ENCODE measurements at regions not wholly inside any gene's neighbourhood (a gene's known extent, or its start where the extent isn't known, plus 50 kb on each side); places are given as distances from the start of the nearest gene placed in this dataset.

DNA sequence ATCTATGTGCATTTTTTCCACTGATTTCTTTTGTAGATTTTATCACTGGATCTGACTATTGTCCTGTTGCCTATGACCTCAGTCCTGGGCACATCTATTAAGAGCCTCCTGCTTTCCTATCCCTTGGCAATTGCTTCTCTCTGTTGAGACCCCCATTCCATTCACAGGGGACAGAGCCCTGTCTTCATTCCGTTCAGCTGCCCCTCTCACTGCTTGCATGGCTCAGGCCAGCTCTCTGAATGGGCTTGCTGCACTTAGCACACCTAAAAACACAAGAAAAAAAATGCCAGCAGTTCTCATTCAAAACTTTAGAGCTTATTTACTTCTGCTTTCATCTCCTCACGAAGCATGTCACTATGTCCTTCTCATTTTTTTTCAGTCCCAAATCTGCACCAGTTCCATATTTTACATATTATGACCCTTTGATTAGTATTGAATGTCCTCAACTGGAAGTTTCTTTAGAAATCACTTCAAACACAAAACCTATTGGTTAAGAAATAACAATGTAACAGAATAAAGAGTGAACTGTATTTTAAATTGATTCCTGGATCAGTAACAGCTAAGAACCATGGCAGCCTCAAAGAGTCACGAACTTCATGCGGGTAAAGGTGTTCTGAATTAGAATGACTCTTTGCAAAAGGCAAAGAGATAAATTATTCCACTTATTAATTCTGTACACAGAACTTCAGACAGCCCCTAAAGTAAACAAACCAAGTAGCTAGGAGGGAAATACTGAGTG is 616.5 kb downstream of the C6orf118 start:
- H3K27ac ChIP-seq (ENCODE audit: low read length), result no peak overlapping the region
- H3K9me3 ChIP-seq (ENCODE audit: control insufficient read depth, low read depth, low read length), result no peaks in the 10 kb centered on the region
- no peaks in the 10 kb centered on the region for H3K27me3 ChIP-seq (ENCODE audit: control insufficient read depth, insufficient read depth, low read length)
- no peak for DNase-seq
- no peaks in the 10 kb centered on the region for H3K4me1 ChIP-seq (ENCODE audit: control insufficient read depth, insufficient read depth, low read length)
- H3K36me3 ChIP-seq (ENCODE audit: control insufficient read depth, insufficient read depth, low read length), result no peaks in the 10 kb centered on the region
- H3K4me3 ChIP-seq (ENCODE audit: low read length), result no peak overlapping the region
- 67% methylated on average over 1 of the region's 4 CpGs for WGBS (ENCODE audit: insufficient coverage, low lambda C conversion rate)

GRCh38 chr6:164690702-164691500 is 618.5 kb downstream of the C6orf118 start:
- H3K4me1 ChIP-seq (ENCODE audit: control insufficient read depth, insufficient read depth, low read length), result no peaks in the 10 kb centered on the region
- H3K4me3 ChIP-seq (ENCODE audit: low read length), result no peak overlapping the region
- WGBS (ENCODE audit: insufficient coverage, low lambda C conversion rate), result no CpG with 5 or more reads among the region's 6 CpGs
- H3K9me3 ChIP-seq (ENCODE audit: control insufficient read depth, low read depth, low read length), result no peaks in the 10 kb centered on the region
- no peak overlapping the region for H3K27ac ChIP-seq (ENCODE audit: low read length)
- H3K36me3 ChIP-seq (ENCODE audit: control insufficient read depth, insufficient read depth, low read length), result no peaks in the 10 kb centered on the region
- DNase-seq, result no peak
- H3K27me3 ChIP-seq (ENCODE audit: control insufficient read depth, insufficient read depth, low read length), result no peaks in the 10 kb centered on the region

DNA sequence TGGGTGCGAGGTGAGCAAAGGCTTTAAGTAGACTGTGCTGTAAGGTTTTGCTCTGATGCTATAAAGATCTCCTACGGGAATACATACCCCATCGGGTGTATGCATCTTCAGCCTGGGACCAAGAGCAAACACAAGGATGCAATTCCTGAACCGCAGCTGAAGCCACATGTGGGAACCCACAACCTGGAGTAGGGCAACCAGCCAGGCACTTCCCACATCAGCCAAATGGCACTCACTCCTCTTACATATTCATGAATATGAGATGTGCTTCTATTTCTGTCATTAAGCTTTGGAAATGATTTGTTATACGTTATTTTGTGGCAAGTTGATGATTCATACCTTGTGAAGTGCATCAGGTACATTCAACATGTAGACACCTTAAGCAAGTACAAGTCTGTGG is 619.2 kb downstream of the C6orf118 start:
- no peaks in the 10 kb centered on the region for H3K36me3 ChIP-seq (ENCODE audit: control insufficient read depth, insufficient read depth, low read length)
- 71% methylated on average over 1 of the region's 5 CpGs for WGBS (ENCODE audit: insufficient coverage, low lambda C conversion rate)
- no peaks in the 10 kb centered on the region for H3K27me3 ChIP-seq (ENCODE audit: control insufficient read depth, insufficient read depth, low read length)
- H3K4me1 ChIP-seq (ENCODE audit: control insufficient read depth, insufficient read depth, low read length), result no peaks in the 10 kb centered on the region
- no peak overlapping the region for H3K4me3 ChIP-seq (ENCODE audit: low read length)
- no peak overlapping the region for H3K27ac ChIP-seq (ENCODE audit: low read length)
- no peak for DNase-seq
- no peaks in the 10 kb centered on the region for H3K9me3 ChIP-seq (ENCODE audit: control insufficient read depth, low read depth, low read length)

DNA sequence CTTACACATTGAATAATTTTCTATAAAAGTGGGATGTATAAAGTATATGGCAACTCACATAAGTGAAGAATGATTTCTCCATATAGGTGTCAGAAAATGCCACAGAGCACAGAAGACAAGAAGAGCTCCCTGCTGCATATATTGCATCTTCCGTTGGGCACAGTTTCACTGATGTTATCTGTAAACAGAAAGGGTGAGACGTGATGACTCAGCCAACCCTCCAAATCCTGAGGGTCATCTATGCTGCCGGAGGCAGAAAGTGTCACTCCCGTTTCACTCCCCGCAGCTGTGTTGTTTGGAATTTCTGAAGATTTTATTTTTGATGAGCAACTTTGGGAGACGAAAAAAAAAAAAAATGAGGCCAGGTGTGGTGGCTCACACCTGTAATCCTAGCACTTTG is 644.1 kb downstream of the C6orf118 start:
- no peak overlapping the region for H3K27ac ChIP-seq (ENCODE audit: low read length)
- 95% methylated on average over 4 of the region's 6 CpGs for WGBS (ENCODE audit: insufficient coverage, low lambda C conversion rate)
- no peaks in the 10 kb centered on the region for H3K36me3 ChIP-seq (ENCODE audit: control insufficient read depth, insufficient read depth, low read length)
- H3K4me3 ChIP-seq (ENCODE audit: low read length), result no peak overlapping the region
- H3K27me3 ChIP-seq (ENCODE audit: control insufficient read depth, insufficient read depth, low read length), result no peaks in the 10 kb centered on the region
- no peak for DNase-seq
- no peaks in the 10 kb centered on the region for H3K4me1 ChIP-seq (ENCODE audit: control insufficient read depth, insufficient read depth, low read length)
- no peaks in the 10 kb centered on the region for H3K9me3 ChIP-seq (ENCODE audit: control insufficient read depth, low read depth, low read length)

- WGBS (ENCODE audit: insufficient coverage, low lambda C conversion rate), result no CpG with 5 or more reads among the region's 5 CpGs
- Histone ChIP-seq H3K27me3 (ENCODE audit: control insufficient read depth, insufficient read depth, low read length) (no peaks in the 10 kb centered on the region), H3K4me3 (ENCODE audit: low read length) (no peak overlapping the region), H3K36me3 (ENCODE audit: control insufficient read depth, insufficient read depth, low read length) (no peaks in the 10 kb centered on the region), H3K4me1 (ENCODE audit: control insufficient read depth, insufficient read depth, low read length) (no peaks in the 10 kb centered on the region), H3K27ac (ENCODE audit: low read length) (no peak overlapping the region), H3K9me3 (ENCODE audit: control insufficient read depth, low read depth, low read length) (no peaks in the 10 kb centered on the region)
- DNase-seq, result no peak
Observed at GRCh38 chr6:164663634-164664033, 645.8 kb downstream of the C6orf118 start.

GRCh38 chr6:164661716-164662115 is 647.7 kb downstream of the C6orf118 start:
- WGBS (ENCODE audit: insufficient coverage, low lambda C conversion rate), result no CpG with 5 or more reads among the region's 3 CpGs
- no peaks in the 10 kb centered on the region for H3K27me3 ChIP-seq (ENCODE audit: control insufficient read depth, insufficient read depth, low read length)
- no peaks in the 10 kb centered on the region for H3K4me1 ChIP-seq (ENCODE audit: control insufficient read depth, insufficient read depth, low read length)
- no peak for DNase-seq
- no peaks in the 10 kb centered on the region for H3K9me3 ChIP-seq (ENCODE audit: control insufficient read depth, low read depth, low read length)
- no peak overlapping the region for H3K4me3 ChIP-seq (ENCODE audit: low read length)
- no peak overlapping the region for H3K27ac ChIP-seq (ENCODE audit: low read length)
- no peaks in the 10 kb centered on the region for H3K36me3 ChIP-seq (ENCODE audit: control insufficient read depth, insufficient read depth, low read length)

GRCh38 chr6:164660781-164661180 is 648.6 kb downstream of the C6orf118 start:
- no peaks in the 10 kb centered on the region for H3K36me3 ChIP-seq (ENCODE audit: control insufficient read depth, insufficient read depth, low read length)
- H3K27me3 ChIP-seq (ENCODE audit: control insufficient read depth, insufficient read depth, low read length), result no peaks in the 10 kb centered on the region
- no peaks in the 10 kb centered on the region for H3K9me3 ChIP-seq (ENCODE audit: control insufficient read depth, low read depth, low read length)
- DNase-seq, result no peak
- WGBS (ENCODE audit: insufficient coverage, low lambda C conversion rate), result 83% methylated on average over 1 of the region's 1 CpG
- no peak overlapping the region for H3K4me3 ChIP-seq (ENCODE audit: low read length)
- H3K27ac ChIP-seq (ENCODE audit: low read length), result no peak overlapping the region
- H3K4me1 ChIP-seq (ENCODE audit: control insufficient read depth, insufficient read depth, low read length), result no peaks in the 10 kb centered on the region

- Histone ChIP-seq H3K4me1 (ENCODE audit: control insufficient read depth, insufficient read depth, low read length) (no peaks in the 10 kb centered on the region), H3K27ac (ENCODE audit: low read length) (no peak overlapping the region), H3K4me3 (ENCODE audit: low read length) (no peak overlapping the region), H3K9me3 (ENCODE audit: control insufficient read depth, low read depth, low read length) (peaks cover 3% of the 10 kb centered on the region), H3K36me3 (ENCODE audit: control insufficient read depth, insufficient read depth, low read length) (no peaks in the 10 kb centered on the region), H3K27me3 (ENCODE audit: control insufficient read depth, insufficient read depth, low read length) (no peaks in the 10 kb centered on the region)
- WGBS (ENCODE audit: insufficient coverage, low lambda C conversion rate), result 90% methylated on average over 2 of the region's 4 CpGs
- no peak for DNase-seq
Observed at GRCh38 chr6:164640956-164641355, 668.4 kb downstream of the C6orf118 start.

GRCh38 chr6:164628302-164628931 is 681.0 kb downstream of the C6orf118 start:
- H3K36me3 ChIP-seq (ENCODE audit: control insufficient read depth, insufficient read depth, low read length), result no peaks in the 10 kb centered on the region
- WGBS (ENCODE audit: insufficient coverage, low lambda C conversion rate), result no CpG with 5 or more reads among the region's 2 CpGs
- H3K4me1 ChIP-seq (ENCODE audit: control insufficient read depth, insufficient read depth, low read length), result no peaks in the 10 kb centered on the region
- no peak overlapping the region for H3K27ac ChIP-seq (ENCODE audit: low read length)
- H3K9me3 ChIP-seq (ENCODE audit: control insufficient read depth, low read depth, low read length), result peaks cover 4% of the 10 kb centered on the region
- no peak overlapping the region for H3K4me3 ChIP-seq (ENCODE audit: low read length)
- no peaks in the 10 kb centered on the region for H3K27me3 ChIP-seq (ENCODE audit: control insufficient read depth, insufficient read depth, low read length)
- no peak for DNase-seq

- H3K4me3 ChIP-seq (ENCODE audit: low read length), result no peak overlapping the region
Observed at GRCh38 chr6:164616917-164617524, 692.4 kb downstream of the C6orf118 start.

More at GRCh38 chr6:164616917-164617524, 692.4 kb downstream of the C6orf118 start:
- Histone ChIP-seq H3K36me3 (ENCODE audit: control insufficient read depth, insufficient read depth, low read length) (no peaks in the 10 kb centered on the region), H3K4me1 (ENCODE audit: control insufficient read depth, insufficient read depth, low read length) (no peaks in the 10 kb centered on the region), H3K27ac (ENCODE audit: low read length) (no peak overlapping the region), H3K9me3 (ENCODE audit: control insufficient read depth, low read depth, low read length) (no peaks in the 10 kb centered on the region), H3K27me3 (ENCODE audit: control insufficient read depth, insufficient read depth, low read length) (no peaks in the 10 kb centered on the region)
- WGBS (ENCODE audit: insufficient coverage, low lambda C conversion rate), result 85% methylated on average over 2 of the region's 2 CpGs
- DNase-seq, result no peak
